GM21447 (cell line): ENCODE measurements at regions not wholly inside any gene's neighbourhood (a gene's known extent, or its start where the extent isn't known, plus 50 kb on each side); places are given as distances from the start of the nearest gene placed in this dataset.
"Not testable (repeated sequence)": the region's sequence is repeated elsewhere in the genome, so short reads cannot be mapped to it uniquely, and the experiment has no call there.

Experiments
- ATAC-seq: cut with Tn5 transposase; IDR thresholded peaks from one replicate; pipeline ENCODE4 v1.9.1; 2021; ENCODE audit not compliant: unreplicated experiment

DNA sequence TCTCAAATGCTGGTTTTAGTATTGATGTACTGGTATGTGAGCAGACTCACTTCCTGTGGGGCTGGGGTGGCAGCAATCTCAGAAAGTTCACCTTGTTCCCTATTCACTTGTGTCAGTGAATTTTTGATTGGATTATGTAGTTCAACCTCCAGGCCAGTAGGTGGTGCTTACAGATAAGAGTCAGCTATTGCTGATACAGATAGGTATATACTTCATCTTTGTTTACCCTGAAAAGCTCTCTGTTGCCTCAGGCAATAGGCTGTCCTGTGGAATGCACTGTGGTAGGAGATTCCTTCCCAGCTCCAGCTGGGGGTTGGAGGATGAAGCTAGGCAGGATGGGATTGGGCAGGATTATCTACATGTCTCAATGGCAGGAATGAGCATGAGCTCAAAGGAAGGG is 851.2 kb upstream of the EYS start:
- no peak for ATAC-seq

DNA sequence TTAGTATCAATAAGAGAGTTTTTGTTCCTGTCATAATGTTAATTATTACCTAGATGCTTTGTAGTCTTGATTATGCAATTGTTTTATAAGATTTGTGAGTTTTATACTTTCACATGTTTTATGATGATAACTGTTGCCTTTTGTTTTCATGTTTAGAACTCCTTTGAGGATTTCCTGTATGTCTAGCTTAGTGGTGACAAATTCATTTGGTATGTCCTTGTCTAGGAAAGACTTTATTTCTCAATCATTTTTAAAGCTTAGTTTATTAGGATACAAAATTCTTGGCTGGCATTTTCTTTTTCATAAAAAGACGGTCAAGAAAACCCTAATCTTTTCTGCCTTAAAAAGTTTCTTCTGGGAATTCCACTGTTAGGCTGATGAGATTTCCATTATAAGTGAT is 849.9 kb upstream of the EYS start:
- no peak for ATAC-seq

- no peak for ATAC-seq
Observed at GRCh38 chr6:66555082-66555481, 848.1 kb upstream of the EYS start.

- ATAC-seq: no peak
Observed at GRCh38 chr6:66553441-66553840, 846.4 kb upstream of the EYS start.

GRCh38 chr6:66538551-66539135 is 831.6 kb upstream of the EYS start:
- no peak for ATAC-seq

- ATAC-seq: no peak
Observed at GRCh38 chr6:66533921-66534404, 826.9 kb upstream of the EYS start.

DNA sequence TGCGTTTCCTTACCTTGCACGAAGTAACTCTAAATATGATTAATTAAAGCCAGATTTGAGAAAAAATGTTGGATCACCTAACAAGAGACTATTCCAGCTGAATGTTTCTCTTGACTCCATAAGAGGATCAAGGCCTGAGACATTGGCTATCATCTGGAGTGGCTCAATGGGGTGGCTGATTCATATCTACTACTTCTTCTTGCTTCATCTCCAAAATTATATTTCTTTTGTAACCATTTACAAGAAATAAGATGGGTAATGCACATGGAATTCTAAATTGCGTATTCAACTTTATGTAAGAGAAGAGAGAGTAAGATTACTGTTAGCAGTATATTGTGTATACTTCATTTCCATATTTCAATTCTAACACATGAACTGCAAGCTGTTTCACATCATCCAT is 819.0 kb upstream of the EYS start:
- ATAC-seq: no peak

DNA sequence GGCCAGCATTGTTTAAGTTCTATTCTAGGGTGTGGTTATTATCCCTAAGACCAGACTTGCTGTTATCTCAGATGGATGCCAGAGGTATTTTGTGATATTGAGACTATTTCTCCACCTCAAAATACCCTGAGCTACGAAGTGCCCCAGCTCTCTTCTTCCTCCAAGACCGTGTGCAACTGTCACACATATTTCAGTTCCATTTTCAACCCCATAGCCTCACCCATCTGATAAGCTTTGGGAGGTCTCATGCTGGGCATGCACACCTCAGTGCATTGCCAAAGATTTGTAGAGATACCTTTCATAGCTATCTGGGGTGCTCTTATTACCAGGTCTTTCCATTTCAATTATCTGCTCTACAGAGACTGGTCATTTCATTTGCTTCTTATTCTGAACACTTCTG is 815.8 kb upstream of the EYS start:
- no peak for ATAC-seq

GRCh38 chr6:66516377-66516776 is 809.4 kb upstream of the EYS start:
- no peak for ATAC-seq

DNA sequence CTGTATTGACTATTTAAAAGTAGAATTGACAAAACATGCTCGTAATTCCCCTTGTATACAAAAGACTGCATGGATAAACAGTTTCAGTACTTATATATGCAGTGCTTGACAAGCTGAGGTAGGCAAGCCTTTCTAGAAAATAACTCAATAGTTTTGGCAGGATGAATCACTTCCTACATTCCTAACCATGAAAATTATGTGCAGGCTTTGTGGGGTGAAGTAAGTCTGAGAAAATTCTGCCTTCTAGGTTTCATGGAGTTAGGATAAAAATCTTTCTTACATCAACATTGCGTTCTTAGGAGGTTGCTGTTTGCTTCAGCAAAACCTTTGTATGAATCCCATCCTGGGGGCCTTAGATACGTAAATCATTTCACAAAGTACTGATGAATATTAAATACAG is 801.4 kb upstream of the EYS start:
- ATAC-seq: no peak

- no peak for ATAC-seq
Observed at GRCh38 chr6:66499851-66500250, 792.8 kb upstream of the EYS start.

DNA sequence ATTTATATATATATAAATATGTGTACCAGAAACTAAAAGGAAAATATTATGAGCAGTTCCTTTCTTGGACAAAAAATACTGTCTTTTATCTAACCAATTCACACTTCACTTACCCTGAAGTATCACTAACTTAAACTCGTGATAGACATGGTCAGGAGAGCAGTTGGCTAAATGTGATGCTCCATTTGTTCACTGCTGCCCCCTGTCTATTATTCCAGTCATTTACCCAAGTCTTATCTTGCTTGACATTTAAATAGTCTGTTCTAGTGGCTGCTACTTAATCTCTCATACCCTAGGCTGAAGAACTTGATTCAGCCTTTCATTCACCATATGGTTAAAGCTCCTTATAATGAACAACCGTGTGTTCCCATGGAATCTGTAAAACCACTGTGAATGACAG is 789.6 kb upstream of the EYS start:
- no peak for ATAC-seq

DNA sequence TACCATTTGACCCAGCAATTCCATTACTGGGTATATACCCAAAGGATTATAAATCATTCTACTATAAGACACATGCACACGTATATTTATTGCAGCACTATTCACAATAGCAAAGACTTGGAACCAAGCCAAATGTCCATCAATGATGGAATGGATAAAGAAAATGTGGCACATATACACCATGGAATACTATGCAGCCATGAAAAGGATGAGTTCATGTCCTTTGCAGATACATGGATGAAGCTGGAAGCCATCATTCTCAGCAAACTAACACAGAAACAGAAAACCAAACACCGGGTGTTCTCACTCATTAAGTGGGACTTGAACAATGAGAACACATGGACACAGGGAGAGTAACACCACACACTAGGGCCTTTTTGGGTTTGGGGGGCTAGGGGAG is 787.6 kb upstream of the EYS start:
- ATAC-seq: not testable (repeated sequence)

GRCh38 chr6:66489269-66489987 is 782.4 kb upstream of the EYS start:
- no peak for ATAC-seq

- ATAC-seq: no peak
Observed at GRCh38 chr6:66481216-66481615, 774.2 kb upstream of the EYS start.

DNA sequence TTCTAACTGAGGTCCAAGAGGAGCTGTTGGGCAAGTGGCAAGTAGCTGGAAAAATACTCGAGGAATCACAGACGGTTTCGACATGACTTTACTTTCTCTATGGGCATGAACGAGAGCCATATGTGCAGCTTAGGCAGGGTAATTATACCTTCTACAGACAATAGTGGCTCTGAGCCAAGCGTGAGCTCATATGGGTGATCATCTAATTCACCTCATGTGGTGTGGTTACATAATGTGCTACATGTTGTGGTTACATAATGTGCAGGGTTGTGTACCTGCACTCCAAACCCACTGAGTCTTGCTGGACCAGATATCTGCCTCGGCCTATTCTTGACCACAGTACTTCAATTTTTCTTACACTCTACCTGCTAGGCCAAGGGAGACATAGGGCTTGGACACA is 771.7 kb upstream of the EYS start:
- ATAC-seq: no peak

- ATAC-seq: no peak
Observed at GRCh38 chr6:66435321-66435720, 728.3 kb upstream of the EYS start.

GRCh38 chr6:66429210-66429609 is 722.2 kb upstream of the EYS start:
- ATAC-seq: no peak

- ATAC-seq: no peak
Observed at GRCh38 chr6:66423047-66423446, 716.0 kb upstream of the EYS start.

DNA sequence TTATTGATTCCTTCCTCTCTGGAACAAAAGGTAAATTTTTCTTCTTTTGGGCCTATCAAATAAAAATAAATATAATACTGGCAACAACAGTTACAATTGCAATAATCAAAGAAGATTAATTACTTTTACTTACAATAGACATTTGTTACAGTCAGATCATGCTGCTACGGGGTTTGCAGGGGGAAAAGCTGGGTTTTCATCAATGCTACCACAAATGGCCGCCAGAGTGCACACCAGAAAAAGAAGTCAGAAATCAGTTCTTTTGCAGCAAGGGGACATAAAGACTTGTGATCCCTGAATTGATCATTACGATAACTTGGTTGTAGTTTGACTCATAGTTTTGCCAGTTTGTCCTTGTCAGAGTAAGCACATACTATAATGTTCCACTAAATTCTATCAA is 714.5 kb upstream of the EYS start:
- ATAC-seq: no peak

DNA sequence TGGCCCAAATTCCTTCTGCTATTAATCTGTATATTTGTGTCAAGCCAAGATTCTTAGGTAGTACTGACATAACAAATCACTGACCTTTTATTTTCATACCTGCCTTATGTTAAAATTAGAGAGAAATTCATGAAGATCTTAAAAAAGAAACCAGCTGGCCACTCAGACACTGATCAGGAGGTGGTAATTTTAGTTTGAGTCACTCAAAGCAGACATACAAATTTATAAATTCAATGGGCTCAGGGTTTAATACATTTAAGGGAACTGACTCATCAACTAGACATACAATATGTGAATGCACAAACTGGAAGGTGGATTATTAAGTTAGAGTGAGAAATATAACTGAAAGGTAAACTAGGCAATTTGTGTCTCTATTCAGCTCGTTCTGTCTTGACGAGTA is 711.9 kb upstream of the EYS start:
- ATAC-seq: no peak

GRCh38 chr6:66403966-66404365 is 696.9 kb upstream of the EYS start:
- no peak for ATAC-seq

DNA sequence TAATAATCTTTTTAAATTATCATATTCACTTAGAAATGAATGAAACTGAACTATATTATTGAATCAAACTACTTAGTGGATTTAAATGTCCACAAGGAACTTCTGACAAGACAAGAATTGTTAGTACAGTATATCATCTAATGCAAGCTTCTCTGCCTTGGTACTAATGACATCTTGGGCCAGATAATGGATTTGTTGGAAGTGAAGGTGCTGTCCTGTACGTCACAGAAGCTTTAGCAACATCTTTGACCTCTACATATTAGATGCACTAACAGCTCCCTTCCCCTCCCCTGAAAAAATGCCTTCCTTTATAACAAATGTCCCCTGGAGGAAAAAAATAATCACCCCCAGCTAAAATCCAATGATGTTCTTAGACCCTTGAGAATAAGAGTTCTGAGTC is 695.8 kb upstream of the EYS start:
- ATAC-seq: no peak
